ENCODE measurements at regions not wholly inside any gene's neighbourhood (a gene's known extent, or its start where the extent isn't known, plus 50 kb on each side); places are given as distances from the start of the nearest gene placed in this dataset.
"Not testable (repeated sequence)": the region's sequence is repeated elsewhere in the genome, so short reads cannot be mapped to it uniquely, and the experiment has no call there.

- no peak for DNase-seq (ENCODE audit: low read depth in 2 of 2)
Measured at GRCh38 chr9:82445556-82445955, 457.0 kb downstream of the SPATA31D1 start.

- no peak for DNase-seq (ENCODE audit: low read depth in 2 of 2)
Measured at GRCh38 chr9:82447343-82447742, 458.8 kb downstream of the SPATA31D1 start.

GRCh38 chr9:82449986-82450385 lies 461.4 kb downstream of the SPATA31D1 start:
- no peak for DNase-seq (ENCODE audit: low read depth in 2 of 2)

DNA sequence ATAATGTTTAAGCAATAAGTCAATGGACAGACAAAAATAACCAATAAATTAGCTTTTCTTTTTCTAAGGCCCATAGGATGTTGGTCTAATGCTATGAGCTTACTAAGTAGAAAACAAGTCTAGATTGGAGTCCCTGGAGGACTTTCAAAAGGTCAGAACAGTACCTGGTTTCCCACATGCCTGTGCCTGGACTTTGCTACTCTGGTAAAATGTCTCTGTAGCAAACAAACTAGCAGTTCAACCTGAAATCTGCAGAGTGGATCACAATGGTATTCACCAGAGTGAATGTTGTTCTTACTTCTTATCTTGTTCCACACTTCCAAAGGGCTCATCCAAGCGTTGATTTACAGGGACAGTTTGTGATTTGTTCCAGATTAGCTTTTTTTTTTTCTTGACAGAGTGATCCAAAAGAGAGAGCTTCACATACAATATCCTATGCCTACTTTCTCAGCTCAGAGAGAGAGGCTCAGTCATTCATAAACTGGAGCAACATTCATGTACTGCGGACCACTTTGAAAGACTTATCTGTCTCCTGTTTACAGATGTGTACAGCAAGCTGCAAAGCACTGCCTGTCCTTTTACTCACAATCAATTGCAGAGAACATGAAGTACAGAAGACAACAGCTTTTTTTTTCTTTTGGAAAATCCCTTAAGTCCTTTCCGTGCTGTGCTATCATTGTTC lies 466.1 kb downstream of the SPATA31D1 start:
- no peak for DNase-seq (ENCODE audit: low read depth in 2 of 2)

- DNase-seq (ENCODE audit: low read depth in 2 of 2): no peak
Measured at GRCh38 chr9:82456642-82457041, 468.1 kb downstream of the SPATA31D1 start.

DNA sequence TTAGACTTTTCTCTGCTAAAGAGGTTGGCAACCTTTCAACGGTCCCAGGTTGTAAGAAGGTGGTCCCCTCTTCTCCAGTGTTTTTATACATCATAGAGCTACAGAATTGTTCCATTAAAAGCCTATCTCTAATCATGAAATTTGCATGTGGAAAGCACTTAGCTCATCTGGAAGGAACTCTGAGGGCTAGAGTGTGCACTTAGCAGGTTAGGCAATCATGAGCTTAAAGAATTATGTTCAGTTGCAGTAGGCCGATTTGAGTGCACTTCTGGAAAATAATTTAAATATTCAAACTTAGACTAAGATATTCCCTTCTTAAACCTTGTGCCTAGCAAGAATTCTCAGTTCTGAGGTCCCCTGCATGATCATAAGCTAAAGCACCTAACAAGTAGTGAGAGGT lies 468.7 kb downstream of the SPATA31D1 start:
- DNase-seq (ENCODE audit: low read depth in 2 of 2): no peak

GRCh38 chr9:82457891-82458290 lies 469.3 kb downstream of the SPATA31D1 start:
- DNase-seq (ENCODE audit: low read depth in 2 of 2): no peak

- no peak for DNase-seq (ENCODE audit: low read depth in 2 of 2)
Measured at GRCh38 chr9:82458296-82458695, 469.7 kb downstream of the SPATA31D1 start.

- peak in 1 of 2 donors; percentile 1 for DNase-seq (ENCODE audit: low read depth in 2 of 2)
Measured at GRCh38 chr9:82466616-82467260, 478.2 kb downstream of the SPATA31D1 start.

DNA sequence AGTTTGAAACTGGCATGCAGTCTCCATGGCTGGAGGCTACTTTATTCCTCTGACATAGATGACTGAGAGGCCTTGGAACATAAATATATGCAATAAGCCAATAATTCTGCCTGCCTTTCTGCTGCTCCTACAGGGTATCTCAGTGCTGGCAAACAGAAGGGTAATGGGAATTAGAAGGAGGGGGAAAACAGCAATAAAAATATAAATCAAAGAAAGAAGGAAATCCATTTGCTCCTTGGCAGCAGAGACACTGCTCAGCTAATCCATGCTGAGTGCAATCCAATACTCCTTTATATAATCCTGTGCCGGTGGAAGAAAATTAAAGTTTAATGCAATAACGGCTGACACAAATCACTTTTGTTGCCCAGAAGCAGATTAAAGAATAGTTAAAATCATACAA lies 478.9 kb downstream of the SPATA31D1 start:
- DNase-seq (ENCODE audit: low read depth in 2 of 2): no peak

DNA sequence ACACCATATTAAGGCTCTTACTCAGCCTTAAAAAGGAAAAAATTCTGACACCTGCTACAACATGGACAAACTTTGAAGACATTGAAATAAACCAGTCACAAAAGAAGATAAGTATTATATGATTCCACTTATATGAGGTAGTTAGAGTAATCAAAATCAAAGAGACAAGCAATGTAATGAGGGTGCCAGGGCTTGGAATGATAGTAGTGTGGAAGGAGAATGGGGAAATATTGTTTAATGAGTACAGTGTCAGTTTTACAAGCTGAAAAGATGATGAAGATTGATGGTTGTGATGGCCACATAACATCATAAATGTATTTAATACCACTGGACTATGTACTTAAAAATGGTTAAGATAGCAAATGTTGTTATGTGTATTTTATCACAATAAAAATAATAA lies 485.7 kb downstream of the SPATA31D1 start:
- DNase-seq (ENCODE audit: low read depth in 2 of 2): no peak

- no peak for DNase-seq (ENCODE audit: low read depth in 2 of 2)
Measured at GRCh38 chr9:82475584-82476301, 487.2 kb downstream of the SPATA31D1 start.

GRCh38 chr9:82480921-82481320 lies 492.3 kb downstream of the SPATA31D1 start:
- no peak for DNase-seq (ENCODE audit: low read depth in 2 of 2)

GRCh38 chr9:82487935-82488312 lies 499.4 kb downstream of the SPATA31D1 start:
- no peak for DNase-seq (ENCODE audit: low read depth in 2 of 2)

DNA sequence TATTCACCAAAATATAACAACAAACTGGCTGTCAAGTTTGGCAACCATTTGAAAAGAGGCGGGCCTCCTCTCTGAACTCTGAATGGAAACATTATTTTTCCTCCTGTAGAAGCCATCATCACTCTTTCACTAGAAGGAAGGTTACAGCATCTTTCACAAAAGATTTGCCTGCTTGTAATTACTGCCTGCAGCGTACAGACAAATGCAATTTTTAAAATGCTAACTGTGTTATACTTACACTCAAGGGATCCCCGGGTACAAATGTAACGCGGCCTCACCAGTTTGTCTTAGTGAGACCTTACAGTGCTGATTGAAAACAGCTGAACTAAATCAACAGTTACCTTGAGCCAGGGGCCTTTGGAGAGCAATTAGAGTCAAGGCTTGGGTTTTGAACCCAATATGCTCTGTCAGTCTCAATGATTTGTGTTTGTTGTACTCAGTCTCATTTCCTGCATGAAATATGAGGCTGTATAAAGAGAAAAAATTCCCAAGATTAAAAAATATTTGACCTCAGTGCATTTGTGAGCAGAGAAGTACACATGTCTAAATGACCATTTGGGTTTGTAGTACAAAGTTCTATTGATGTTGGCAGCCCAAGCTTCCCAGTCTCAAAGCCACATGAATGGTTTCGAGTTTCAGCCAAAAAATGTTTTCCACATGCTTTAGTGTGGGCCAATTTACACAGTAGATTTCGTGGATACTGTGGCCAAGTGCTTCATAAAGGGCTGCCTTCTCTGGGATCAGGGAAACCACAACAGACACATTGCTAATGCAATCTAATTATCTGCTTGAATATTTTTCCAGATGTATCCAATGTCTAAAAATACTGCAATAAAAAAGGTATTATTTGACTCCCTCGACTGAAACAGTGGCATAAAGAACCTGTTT lies 500.0 kb downstream of the SPATA31D1 start:
- peak in 1 of 2 donors; percentile 96 for DNase-seq (ENCODE audit: low read depth in 2 of 2)

DNA sequence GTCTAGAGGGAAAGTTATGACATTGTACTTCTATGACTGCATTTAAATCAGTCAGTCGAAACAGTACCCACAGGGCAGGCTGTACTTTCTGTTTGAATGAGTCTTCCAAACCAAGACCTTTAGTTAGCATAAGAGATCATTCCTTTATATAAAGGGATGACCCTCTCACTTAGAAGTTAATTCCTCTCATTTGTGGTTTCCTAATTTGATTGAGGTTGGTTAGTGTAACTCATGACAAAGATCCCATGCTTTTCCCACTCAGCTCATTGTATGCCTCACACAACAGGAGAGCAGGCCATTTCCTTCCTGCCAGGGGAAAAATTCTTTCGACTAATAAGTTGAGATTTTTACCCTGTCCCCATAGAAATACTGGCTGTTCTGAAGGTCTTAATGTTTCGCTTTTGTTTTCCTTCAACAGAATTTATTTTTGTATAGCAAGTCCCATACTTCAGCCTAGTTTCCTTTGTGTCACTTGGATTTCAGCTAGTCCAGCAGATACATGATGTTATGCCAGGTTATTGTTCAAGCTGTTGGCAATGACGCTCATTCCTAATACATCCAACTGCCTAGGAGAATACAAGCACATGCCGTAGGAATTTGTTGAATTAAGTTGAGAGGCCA lies 500.7 kb downstream of the SPATA31D1 start:
- peak in 1 of 2 donors; percentile 77 for DNase-seq (ENCODE audit: low read depth in 2 of 2)

- peak in 1 of 2 donors; percentile 49 for DNase-seq (ENCODE audit: low read depth in 2 of 2)
Measured at GRCh38 chr9:82490019-82490499, 501.5 kb downstream of the SPATA31D1 start.

- DNase-seq (ENCODE audit: low read depth in 2 of 2): not testable (repeated sequence)
Measured at GRCh38 chr9:82490821-82491220, 502.2 kb downstream of the SPATA31D1 start.

DNA sequence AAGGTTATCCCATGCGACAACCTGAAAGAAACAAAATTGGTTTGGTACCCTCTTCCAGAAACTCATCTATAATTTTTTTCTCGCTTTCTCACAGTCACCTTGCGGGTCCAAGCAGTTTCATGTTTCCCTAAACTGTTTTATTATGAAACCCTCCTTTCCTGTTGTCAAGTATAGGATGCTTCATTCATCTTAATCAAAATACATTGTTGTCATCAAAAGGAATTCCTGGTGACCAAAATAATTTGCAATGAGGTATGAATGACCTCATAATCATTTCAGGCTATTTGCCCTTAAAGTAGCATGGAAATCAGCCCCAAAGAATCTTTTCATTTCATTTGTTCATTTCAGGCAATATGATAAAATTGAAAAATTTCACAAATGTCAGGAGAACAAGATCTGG lies 503.0 kb downstream of the SPATA31D1 start:
- no peak for DNase-seq (ENCODE audit: low read depth in 2 of 2)

- no peak for DNase-seq (ENCODE audit: low read depth in 2 of 2)
Measured at GRCh38 chr9:82492274-82492673, 503.7 kb downstream of the SPATA31D1 start.

All from lung microvascular endothelial cell (primary cell).